ENCODE measurements at regions not wholly inside any gene's neighbourhood (a gene's known extent, or its start where the extent isn't known, plus 50 kb on each side); places are given as distances from the start of the nearest gene placed in this dataset.
"Not testable (repeated sequence)": the region's sequence is repeated elsewhere in the genome, so short reads cannot be mapped to it uniquely, and the experiment has no call there.

DNA sequence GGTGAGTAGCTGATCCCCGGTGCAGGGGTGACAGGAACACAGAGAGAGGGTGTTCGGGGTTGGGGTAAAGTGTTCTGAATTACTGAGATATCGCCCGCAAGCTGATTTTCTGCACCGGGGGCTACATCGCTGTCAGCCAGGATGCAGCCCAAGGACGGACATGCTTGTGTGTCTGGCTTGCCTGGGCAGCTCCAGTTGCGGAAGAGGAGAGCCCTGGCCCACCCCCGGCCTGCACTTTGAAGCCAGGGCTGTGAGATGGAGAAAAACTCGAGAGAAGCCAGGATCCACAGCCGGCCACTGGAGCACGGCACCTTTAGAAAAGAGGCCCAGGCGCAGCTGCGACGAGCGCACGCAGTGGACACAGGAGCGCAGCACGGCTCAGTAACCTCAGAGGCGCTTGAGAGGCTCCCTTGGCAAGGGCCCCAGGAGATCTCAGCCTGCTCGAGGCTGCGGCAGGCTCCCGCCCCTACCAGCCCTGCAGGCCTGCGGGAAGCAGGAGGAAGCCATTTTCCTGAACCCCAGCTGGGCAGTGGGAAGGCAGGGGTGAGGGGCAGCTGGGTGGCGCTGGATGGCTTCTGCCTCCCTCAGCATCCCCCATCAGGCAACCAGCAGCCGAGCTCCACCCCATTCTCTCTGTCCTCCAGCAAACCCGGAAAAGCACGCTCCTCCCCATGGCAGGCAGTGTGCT lies 59.2 kb downstream of the C9orf50 start:
- no peak for DNase-seq

DNA sequence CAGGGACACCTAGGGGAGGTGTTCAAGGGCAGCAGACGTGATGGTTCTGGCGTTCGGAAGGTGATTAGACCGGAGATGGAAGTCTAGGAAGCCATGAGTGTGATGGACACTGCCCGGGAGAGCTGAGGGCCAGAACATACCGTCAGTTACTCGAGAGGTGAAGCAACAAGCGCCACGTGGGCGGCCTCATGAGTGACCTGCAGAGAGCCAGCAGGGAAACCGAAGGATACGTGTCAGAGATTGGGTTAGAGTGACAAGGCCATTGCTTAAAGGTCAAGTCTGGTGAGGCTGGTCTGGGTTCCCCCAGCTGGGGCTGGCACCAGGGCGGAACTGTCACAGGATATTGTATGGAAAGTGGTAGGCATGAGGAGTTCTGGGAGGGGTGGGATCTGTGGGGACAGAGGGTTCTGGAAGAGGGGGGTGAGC lies 60.0 kb downstream of the C9orf50 start:
- no peak for DNase-seq

DNA sequence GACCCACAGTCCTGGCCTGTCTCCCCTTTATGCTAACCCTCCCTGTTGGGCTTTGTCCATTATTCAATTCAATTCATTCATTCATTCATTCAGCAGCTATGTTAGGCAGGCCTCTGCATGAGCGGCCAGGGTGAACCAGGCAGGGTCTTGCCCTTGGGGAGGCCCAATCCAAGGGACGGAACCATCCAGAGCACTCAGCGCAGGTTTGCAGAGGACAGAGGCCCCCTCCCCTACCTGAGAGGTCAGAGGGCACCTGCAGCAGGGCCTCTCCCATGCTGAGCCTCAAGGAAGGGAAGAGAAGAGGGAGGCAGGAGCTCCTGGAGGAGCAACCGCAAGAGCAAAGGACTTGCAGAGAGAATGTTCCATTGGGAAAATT lies 61.4 kb downstream of the C9orf50 start:
- no peak for DNase-seq

- DNase-seq: no peak
These were observed 62.1 kb downstream of the C9orf50 start for GRCh38 chr9:129558551-129559505.

GRCh38 chr9:129558063-129558550 lies 62.8 kb downstream of the C9orf50 start:
- DNase-seq: no peak

GRCh38 chr9:129557192-129558036 lies 63.5 kb downstream of the C9orf50 start:
- DNase-seq: no peak

- DNase-seq: no peak
These were observed 64.3 kb downstream of the C9orf50 start for GRCh38 chr9:129556491-129557191.

GRCh38 chr9:129555512-129556215 lies 65.2 kb downstream of the C9orf50 start:
- DNase-seq: no peak

GRCh38 chr9:129554649-129555048 lies 66.3 kb downstream of the C9orf50 start:
- no peak for DNase-seq

- DNase-seq: no peak
These were observed 67.6 kb downstream of the C9orf50 start for GRCh38 chr9:129553277-129553676.

DNA sequence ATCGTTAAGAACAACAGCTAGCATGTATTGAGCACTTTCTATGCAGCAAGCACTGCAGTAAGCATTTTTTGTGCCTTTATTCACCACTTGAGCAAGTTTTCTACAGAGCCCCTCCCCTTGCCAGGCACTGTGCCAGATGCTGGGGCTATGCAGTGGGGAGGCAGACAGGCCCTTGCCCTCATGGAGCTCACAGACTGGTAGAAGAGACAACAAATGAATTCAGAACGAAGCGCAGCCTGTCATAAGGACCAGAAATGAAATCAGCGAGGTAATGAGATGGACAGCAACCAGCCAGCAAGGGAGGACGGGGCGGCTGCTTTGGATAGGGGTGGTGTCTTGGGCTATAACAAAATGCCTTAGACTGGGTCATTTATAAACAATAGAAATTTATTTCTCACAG lies 68.8 kb downstream of the C9orf50 start:
- DNase-seq: no peak

DNA sequence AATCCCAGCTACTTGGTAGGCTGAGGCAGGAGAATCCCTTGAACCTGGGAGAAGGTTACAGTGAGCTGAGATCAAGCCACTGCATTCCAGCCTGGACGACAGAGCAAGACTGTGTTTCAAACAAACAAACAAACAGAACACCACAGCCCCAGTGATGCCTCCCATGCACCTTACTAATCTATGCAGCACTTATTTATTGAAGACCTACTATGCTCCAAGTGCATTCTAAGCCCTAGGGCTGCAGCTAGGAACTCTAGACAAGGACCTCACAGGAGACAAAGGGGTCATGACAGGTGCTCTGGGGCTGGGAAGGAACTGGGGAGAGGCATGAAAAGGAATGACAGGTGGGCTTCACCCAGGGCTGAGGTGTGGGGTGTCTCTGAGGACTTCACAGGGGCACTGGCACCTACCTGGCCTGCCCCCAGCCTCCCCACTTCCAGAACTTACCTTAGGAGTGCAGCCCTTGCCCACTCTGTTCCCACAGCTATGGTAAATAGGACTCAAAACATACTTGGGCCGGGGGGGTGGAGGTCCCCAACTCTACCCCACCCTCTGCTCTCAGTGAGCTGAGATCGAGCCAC lies 69.4 kb downstream of the C9orf50 start:
- DNase-seq: no peak

DNA sequence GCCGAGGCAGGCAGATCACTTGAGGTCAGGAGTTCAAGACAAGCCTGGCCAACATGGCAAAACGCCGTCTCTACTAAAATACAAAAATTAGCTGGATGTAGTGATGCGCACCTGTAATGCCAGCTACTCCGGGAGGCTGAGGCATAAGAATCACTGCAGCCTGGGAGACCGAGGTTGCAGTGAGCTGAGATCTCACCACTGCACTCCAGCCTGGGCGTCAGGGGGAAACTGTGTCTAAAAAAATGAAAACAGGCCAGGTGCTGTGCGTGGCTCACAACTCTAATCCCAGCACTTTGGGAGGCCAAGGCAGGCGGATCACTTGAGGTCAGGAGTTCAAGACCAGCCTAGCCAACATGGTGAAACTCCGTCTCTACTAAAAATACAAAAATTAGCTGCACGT lies 69.9 kb downstream of the C9orf50 start:
- DNase-seq: not testable (repeated sequence)

DNA sequence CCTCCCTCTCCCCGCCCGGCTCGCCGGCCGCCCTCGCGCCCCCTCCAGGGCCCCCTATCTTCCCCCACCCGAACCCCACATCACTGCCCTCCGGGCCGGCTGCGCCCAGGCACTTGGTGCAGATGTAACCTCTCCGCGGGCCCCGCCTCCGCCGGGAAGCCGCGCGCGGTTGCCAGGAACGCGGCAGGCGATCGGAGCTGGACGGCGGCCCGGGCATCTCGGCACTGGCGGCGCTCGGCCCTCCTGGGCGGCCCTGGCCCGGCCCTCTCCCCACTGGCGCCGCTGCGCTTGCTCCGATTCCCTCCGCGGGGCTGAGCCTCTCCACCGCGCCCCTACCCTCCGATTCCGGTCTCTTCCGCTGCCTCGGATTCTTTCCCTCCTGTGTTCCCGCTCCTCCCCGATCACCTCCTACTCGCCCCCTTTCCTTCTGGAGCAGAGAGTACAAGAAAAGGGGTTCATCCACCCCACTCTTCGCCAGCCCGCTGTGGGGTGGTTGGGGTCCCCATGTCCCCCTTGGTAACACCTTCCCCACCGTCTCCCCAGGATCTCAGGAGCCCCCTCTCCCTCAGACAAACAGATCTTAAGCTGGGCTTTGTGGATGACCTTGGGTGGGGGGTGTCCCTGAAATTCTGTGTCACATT lies 70.6 kb downstream of the C9orf50 start:
- DNase-seq: peak; percentile 40

DNA sequence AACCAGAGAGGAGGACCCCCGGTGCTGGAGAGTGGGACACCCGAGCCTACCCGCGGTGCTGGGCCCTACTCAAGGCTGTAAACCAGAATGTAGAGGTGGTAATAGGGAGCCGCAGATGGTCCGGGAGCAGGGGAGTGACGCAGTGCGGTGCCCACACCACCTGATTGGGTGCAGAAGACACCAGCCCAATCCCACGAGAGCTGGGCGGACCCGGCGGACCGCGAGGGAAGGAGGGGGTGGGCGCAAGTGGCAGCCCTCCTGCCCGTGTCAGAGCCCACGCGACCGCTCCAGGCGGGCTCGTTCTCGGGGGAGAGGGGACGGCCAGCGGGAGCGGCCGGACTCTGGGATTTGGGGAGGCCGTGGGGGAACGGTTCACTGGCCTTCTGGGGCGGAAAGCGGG lies 71.2 kb downstream of the C9orf50 start:
- DNase-seq: no peak

- no peak for DNase-seq
These were observed 71.8 kb downstream of the C9orf50 start for GRCh38 chr9:129549139-129549538.

- no peak for DNase-seq
These were observed 72.2 kb downstream of the C9orf50 start for GRCh38 chr9:129548571-129549135.

- DNase-seq: no peak
These were observed 72.9 kb downstream of the C9orf50 start for GRCh38 chr9:129547869-129548570.

DNA sequence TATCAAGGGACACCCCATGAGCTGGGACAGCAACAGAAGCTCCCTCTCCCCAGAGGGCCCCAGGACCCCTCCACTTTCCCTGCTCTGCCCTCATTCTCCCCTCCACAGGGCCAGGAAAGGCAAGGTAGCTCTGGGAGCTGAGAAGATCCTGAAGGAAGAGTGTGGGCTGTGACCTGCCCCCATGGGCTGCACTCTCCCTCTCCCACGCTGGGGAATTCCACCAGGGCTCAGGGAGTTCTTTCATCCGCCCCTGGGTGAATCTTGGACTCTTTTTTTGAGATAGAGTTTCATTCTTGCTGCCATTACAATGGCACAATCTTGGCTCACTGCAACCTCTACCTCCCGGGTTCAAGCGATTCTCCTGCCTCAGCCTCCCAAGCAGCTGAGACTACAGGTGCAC lies 73.8 kb downstream of the C9orf50 start:
- DNase-seq: no peak

DNA sequence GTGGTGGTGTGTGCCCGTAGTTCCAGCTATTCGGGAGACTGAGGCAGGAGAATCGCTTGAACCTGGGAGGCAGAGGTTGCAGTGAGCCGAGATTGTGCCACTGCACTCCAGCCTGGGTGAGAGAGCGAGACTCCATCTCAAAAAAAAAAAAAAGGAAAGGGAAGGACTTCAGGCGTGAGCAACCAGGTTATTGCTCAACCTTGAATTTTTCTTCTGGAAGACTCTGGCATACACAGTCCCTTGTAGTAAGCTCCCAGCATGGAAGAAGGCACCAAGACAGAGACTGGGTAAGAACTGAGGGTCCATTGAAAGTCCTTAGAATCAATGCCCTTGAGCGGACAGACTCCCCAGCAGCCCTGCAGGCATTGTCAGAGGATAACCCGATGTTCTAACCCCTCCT lies 75.0 kb downstream of the C9orf50 start:
- not testable (repeated sequence) for DNase-seq
